ENCODE measurements at regions not wholly inside any gene's neighbourhood (a gene's known extent, or its start where the extent isn't known, plus 50 kb on each side); places are given as distances from the start of the nearest gene placed in this dataset.
A peak's percentile ranks its signal among the peaks of the same experiment; 100 is the strongest.

DNA sequence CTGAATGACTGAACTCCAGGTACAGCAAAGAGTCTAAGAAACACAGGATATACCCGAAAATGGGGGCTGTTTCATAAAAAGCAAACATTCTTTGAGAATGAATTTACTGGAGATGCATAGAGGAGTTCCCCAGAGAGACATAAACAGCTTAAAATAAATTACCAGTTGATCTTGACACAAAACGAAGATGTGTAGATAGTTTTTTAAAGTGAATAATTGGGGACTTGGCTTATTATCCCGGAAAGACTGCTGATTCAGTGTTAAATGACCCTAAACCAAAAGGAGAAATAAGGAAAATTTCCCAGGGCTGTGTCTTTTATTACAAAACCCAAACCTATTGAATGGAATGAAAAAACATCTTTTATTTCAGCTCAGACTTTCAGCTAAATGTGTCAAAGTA lies 1052.8 kb upstream of the TMEM132C start:
- no peak for DNase-seq (ENCODE audit: low read depth)
- TF ChIP-seq, protein P1, sequence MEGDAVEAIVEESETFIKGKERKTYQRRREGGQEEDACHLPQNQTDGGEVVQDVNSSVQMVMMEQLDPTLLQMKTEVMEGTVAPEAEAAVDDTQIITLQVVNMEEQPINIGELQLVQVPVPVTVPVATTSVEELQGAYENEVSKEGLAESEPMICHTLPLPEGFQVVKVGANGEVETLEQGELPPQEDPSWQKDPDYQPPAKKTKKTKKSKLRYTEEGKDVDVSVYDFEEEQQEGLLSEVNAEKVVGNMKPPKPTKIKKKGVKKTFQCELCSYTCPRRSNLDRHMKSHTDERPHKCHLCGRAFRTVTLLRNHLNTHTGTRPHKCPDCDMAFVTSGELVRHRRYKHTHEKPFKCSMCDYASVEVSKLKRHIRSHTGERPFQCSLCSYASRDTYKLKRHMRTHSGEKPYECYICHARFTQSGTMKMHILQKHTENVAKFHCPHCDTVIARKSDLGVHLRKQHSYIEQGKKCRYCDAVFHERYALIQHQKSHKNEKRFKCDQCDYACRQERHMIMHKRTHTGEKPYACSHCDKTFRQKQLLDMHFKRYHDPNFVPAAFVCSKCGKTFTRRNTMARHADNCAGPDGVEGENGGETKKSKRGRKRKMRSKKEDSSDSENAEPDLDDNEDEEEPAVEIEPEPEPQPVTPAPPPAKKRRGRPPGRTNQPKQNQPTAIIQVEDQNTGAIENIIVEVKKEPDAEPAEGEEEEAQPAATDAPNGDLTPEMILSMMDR (conservative IDR thresholded peaks at IDR 0.05; ENCODE audit: low read depth, low read length) = no peak
- H3K4me3 ChIP-seq (ENCODE audit: low read depth, low read length) = no peak overlapping the region

DNA sequence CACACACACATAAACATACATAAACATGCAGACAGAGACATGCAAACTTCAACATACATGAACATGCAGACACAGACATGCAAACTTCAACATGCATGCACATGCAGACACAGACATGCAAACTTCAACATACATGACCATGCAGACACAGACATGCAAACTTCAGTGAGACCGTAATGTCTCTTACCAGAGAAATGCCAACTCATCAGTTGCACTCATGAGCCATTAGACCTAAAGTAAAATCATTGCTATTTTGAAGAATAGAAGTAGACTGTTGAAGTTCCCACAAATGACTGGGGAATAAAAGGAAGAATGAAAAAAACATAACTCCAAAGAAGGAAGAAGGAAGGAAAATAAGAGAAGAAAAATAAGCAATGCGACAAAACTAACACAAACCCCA lies 1044.0 kb upstream of the TMEM132C start:
- H3K4me3 ChIP-seq (ENCODE audit: low read depth, low read length) = no peak overlapping the region
- TF ChIP-seq, protein P1 (conservative IDR thresholded peaks at IDR 0.05; ENCODE audit: low read depth, low read length) = no peak
- no peak for DNase-seq (ENCODE audit: low read depth)

DNA sequence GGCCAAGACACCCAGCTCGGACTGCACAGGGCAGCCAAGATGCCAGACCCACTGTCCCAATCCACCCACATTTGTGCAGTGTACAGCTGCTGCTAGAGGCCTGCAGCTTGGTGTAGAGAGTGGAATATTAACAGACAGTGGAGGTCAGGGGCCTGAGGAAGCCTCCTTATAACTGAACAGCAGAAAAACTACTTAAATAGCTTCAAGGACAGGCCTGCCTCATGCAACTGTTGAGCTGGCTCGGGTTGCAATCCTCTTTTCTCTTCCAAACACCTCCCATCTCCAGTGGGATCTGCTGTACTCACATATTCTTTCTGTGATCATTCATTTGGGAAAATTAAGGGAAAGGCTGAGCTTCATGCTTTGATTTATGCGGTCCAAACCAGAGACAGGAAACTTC lies 1043.2 kb upstream of the TMEM132C start:
- TF ChIP-seq, protein P1 (conservative IDR thresholded peaks at IDR 0.05; ENCODE audit: low read depth, low read length) = no peak
- no peak overlapping the region for H3K4me3 ChIP-seq (ENCODE audit: low read depth, low read length)
- DNase-seq (ENCODE audit: low read depth) = no peak

DNA sequence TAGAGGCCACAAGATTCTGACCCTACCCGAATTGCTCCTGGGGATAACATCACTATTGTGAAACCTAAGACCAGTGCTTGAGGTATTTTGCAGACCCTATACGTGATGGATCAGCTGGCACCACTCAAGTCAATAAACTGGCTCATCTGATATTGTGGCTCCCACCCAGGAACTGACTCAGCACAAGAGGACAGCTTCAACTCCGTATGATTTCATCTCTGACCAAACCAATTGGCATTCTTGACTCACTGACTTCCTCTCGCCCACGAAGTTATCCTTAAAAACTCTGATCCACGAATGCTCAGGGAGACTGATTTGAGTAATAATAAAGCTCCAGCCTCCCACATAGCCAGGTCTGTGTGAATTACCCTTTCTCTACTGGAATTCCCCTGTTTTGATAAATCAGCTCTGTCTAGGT lies 1036.1 kb upstream of the TMEM132C start:
- TF ChIP-seq, protein P1 (conservative IDR thresholded peaks at IDR 0.05; ENCODE audit: low read depth, low read length) = no peak
- H3K4me3 ChIP-seq (ENCODE audit: low read depth, low read length) = no peak overlapping the region
- DNase-seq (ENCODE audit: low read depth) = peak; percentile 99

DNA sequence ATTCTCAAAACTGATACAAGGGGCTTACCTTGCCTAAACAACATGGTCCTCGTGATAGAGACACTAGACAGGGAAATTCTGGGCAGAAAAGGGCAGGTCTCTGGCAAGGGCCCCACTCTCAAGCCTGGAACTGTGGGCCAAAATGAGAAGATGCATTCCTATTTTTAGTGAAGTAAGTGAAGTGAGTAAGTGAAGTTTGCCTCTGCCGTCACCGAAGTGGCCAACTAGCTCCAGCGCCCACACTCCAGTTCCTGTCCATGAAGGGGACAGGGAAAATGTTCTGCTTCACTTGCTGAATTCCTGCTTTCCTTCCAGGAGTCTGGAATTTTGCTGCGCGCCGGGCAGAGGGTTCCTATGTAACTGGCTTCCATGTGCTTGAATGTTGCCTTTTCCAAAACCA lies 1035.6 kb upstream of the TMEM132C start:
- no peak for DNase-seq (ENCODE audit: low read depth)
- no peak overlapping the region for H3K4me3 ChIP-seq (ENCODE audit: low read depth, low read length)
- TF ChIP-seq, protein P1 (conservative IDR thresholded peaks at IDR 0.05; ENCODE audit: low read depth, low read length) = no peak

DNA sequence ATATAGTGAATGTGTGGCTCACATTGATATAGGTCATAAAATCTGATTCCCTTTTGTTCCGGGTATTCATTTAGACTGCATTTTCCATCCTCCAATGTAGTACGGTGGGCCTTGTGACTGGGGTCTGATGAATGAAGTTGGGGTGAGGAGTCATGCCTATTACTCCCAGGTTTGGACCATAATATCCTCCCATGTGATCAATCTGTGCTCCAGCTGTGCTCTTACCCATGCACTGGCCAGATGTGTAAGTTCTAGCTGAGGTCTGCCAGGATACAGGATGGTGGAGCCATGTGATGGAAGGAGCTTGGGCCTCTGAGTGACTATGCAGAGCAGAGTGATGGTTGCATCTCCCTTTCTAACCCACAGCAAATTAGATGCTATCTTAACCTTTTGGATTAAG lies 1034.0 kb upstream of the TMEM132C start:
- DNase-seq (ENCODE audit: low read depth) = no peak
- TF ChIP-seq, protein P1 (conservative IDR thresholded peaks at IDR 0.05; ENCODE audit: low read depth, low read length) = no peak

DNA sequence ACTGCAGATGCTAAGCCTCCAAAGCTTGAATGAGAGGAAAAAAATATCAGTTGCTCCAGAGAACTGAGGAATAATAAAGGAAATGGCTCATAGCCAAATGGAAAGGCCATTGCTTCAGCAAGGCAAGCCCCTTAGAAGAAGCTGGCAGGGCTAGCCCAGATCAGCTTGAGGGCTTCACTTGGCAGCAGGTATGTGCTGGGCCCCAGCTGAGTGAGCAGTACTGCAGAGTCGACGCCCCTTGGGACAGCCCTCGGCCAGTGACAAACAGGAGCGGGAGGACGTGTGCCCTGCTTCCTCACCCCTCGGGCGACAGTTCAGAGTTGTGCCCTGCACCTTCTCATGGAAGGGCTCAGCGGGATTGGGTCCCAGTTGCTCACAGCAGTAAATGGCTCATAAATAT lies 1031.2 kb upstream of the TMEM132C start:
- TF ChIP-seq, protein P1 (conservative IDR thresholded peaks at IDR 0.05; ENCODE audit: low read depth, low read length) = no peak
- DNase-seq (ENCODE audit: low read depth) = no peak
- H3K4me3 ChIP-seq (ENCODE audit: low read depth, low read length) = no peak overlapping the region

More for the DNA sequence above, 1034.0 kb upstream of the TMEM132C start:
- H3K4me3 ChIP-seq (ENCODE audit: low read depth, low read length) = no peak overlapping the region
